AG10803 (cell line): ENCODE measurements at regions not wholly inside any gene's neighbourhood (a gene's known extent, or its start where the extent isn't known, plus 50 kb on each side); places are given as distances from the start of the nearest gene placed in this dataset.
A peak's percentile ranks its signal among the peaks of the same experiment; 100 is the strongest.

ENCODE experiments used
- DNase-seq: peaks from one replicate; pipeline ENCODE4 v3.0.0; 2010; ENCODE audit warnings: low read depth
- H3K4me3 ChIP-seq: 2 replicates; pipeline ENCODE4 v1.5.1; 2011; ENCODE audit warnings: mild to moderate bottlenecking, low read length, control low read depth
- TF ChIP-seq, protein P1 (sequence below): conservative IDR thresholded peaks from 2 replicates; pipeline ENCODE4 v1.5.1; 2011; ENCODE audit warnings: mild to moderate bottlenecking, low read length, control low read depth, inconsistent platforms

- peak; percentile 69 for DNase-seq
- TF ChIP-seq, protein P1, sequence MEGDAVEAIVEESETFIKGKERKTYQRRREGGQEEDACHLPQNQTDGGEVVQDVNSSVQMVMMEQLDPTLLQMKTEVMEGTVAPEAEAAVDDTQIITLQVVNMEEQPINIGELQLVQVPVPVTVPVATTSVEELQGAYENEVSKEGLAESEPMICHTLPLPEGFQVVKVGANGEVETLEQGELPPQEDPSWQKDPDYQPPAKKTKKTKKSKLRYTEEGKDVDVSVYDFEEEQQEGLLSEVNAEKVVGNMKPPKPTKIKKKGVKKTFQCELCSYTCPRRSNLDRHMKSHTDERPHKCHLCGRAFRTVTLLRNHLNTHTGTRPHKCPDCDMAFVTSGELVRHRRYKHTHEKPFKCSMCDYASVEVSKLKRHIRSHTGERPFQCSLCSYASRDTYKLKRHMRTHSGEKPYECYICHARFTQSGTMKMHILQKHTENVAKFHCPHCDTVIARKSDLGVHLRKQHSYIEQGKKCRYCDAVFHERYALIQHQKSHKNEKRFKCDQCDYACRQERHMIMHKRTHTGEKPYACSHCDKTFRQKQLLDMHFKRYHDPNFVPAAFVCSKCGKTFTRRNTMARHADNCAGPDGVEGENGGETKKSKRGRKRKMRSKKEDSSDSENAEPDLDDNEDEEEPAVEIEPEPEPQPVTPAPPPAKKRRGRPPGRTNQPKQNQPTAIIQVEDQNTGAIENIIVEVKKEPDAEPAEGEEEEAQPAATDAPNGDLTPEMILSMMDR: no peak
These were observed 1019.5 kb upstream of the CITED2 start for GRCh38 chr6:140393665-140394540.

DNA sequence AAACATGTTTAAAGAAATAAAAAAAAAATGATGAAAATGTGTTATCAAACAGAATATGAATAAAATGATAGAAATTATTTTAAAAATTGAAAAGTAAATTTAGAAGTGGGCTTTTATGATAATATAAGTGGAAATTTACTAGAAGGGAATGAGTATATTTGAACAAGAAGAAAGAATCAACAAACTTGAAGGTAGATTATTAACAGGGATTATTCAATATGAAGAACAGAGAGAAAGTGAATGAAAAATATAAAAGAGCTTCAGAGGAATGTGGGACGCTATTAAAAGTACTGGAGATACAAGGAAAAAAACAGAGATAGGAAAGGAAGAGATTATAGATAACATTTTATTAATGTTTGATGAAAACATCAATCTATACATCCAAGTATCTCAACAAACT is 1014.4 kb upstream of the CITED2 start:
- H3K4me3 ChIP-seq: no peak overlapping the region
- TF ChIP-seq, protein P1: no peak
- no peak for DNase-seq

More at GRCh38 chr6:140393665-140394540, 1019.5 kb upstream of the CITED2 start:
- no peak overlapping the region for H3K4me3 ChIP-seq

DNA sequence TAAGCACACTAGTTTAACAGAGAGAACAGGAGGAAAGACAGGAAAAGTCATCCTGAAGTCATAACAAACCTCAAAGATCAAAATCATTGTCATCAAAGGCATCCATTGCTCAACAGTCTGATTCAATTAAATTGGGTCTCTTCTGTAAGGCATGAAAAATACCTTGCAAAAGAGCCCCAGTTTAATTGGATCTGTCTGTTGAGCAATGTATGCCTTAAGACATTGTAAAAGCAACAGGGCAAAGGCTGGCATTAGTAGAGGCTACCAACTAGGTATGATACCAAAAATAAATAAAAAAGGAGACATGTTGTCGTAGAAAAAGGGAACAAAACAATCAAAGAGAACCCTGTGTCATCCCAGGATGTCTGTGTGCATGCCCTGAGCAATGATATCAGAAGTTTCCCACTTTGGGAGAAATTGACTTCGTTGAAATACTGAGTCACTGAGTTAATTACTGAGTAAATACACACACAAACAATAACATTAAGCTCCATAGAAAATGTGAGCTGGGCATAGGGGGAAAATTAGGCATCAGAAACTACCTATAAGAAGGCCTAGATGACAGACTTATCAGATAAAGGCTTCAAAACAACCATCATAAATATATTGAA is 1013.8 kb upstream of the CITED2 start:
- DNase-seq: peak; percentile 48
- TF ChIP-seq, protein P1: no peak
- H3K4me3 ChIP-seq: no peak overlapping the region

DNA sequence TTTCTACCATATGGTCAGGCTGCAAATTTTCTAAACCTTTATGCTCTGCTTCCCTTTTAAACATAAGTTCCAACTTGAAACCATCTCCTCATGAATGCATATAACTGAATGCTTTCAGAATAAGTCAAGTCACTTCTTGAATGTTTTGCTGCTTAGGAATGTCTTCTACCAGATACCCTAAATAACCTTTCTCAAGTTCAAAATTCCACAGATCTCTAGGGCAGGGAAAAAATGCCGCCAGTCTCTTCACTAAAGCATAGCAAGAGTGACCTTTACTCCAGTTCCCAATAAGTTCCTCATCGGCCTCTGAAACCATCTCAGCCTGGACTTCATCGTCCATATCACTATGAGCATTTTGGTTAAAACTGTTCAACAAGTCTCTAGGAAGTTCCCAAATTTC is 1011.2 kb upstream of the CITED2 start:
- no peak overlapping the region for H3K4me3 ChIP-seq
- TF ChIP-seq, protein P1: no peak
- peak; percentile 47 for DNase-seq

GRCh38 chr6:140382355-140382754 is 1007.9 kb upstream of the CITED2 start:
- peak; percentile 27 for DNase-seq
- no peak overlapping the region for H3K4me3 ChIP-seq
- TF ChIP-seq, protein P1: no peak

GRCh38 chr6:140380427-140381218 is 1006.2 kb upstream of the CITED2 start:
- H3K4me3 ChIP-seq: no peak overlapping the region
- DNase-seq: peak; percentile 91
- TF ChIP-seq, protein P1: no peak
